ENCODE measurements at regions not wholly inside any gene's neighbourhood (a gene's known extent, or its start where the extent isn't known, plus 50 kb on each side); places are given as distances from the start of the nearest gene placed in this dataset.
"Not testable (repeated sequence)": the region's sequence is repeated elsewhere in the genome, so short reads cannot be mapped to it uniquely, and the experiment has no call there.

GRCh38 chr10:78419481-78420265 is 386.0 kb downstream of the RPS24 start:
- DNase-seq, result no peak

- no peak for DNase-seq
These were observed 387.5 kb downstream of the RPS24 start for GRCh38 chr10:78420946-78421735.

- DNase-seq, result not testable (repeated sequence)
These were observed 390.4 kb downstream of the RPS24 start for GRCh38 chr10:78424050-78424449.

- no peak for DNase-seq
These were observed 391.1 kb downstream of the RPS24 start for GRCh38 chr10:78424723-78425122.

- DNase-seq, result no peak
These were observed 392.5 kb downstream of the RPS24 start for GRCh38 chr10:78426181-78426580.

GRCh38 chr10:78427497-78428031 is 393.9 kb downstream of the RPS24 start:
- DNase-seq, result no peak

- DNase-seq, result no peak
These were observed 394.9 kb downstream of the RPS24 start for GRCh38 chr10:78428579-78428978.

- no peak for DNase-seq
These were observed 396.3 kb downstream of the RPS24 start for GRCh38 chr10:78429984-78430383.

- DNase-seq, result peak; percentile 23
These were observed 398.9 kb downstream of the RPS24 start for GRCh38 chr10:78432583-78432982.

- no peak for DNase-seq
These were observed 399.5 kb downstream of the RPS24 start for GRCh38 chr10:78433076-78433595.

- DNase-seq, result peak; percentile 79
These were observed 400.3 kb downstream of the RPS24 start for GRCh38 chr10:78433766-78434535.

- DNase-seq, result no peak
These were observed 401.2 kb downstream of the RPS24 start for GRCh38 chr10:78434886-78435285.

- DNase-seq, result no peak
These were observed 402.0 kb downstream of the RPS24 start for GRCh38 chr10:78435484-78436221.

GRCh38 chr10:78436222-78436573 is 402.5 kb downstream of the RPS24 start:
- no peak for DNase-seq

- peak; percentile 15 for DNase-seq
These were observed 403.2 kb downstream of the RPS24 start for GRCh38 chr10:78436706-78437406.

- no peak for DNase-seq
These were observed 403.7 kb downstream of the RPS24 start for GRCh38 chr10:78437407-78437768.

GRCh38 chr10:78437998-78438906 is 404.6 kb downstream of the RPS24 start:
- no peak for DNase-seq

GRCh38 chr10:78438907-78439809 is 405.5 kb downstream of the RPS24 start:
- DNase-seq, result no peak

- no peak for DNase-seq
These were observed 407.3 kb downstream of the RPS24 start for GRCh38 chr10:78441010-78441409.
